Activated T-cell treated with anti-CD3 and anti-CD28 coated beads, Interleukin-2, amount 50 U/mL, for 72 hours (primary cell): ENCODE measurements at regions not wholly inside any gene's neighbourhood (a gene's known extent, or its start where the extent isn't known, plus 50 kb on each side); places are given as distances from the start of the nearest gene placed in this dataset.

Experiments used
- ATAC-seq, 2 donors: fragments of 150-1000 bp; cut with Tn5 transposase; replicated peaks in 1 of 2; 2 replicates each; pipeline ENCODE4 v1.10.0; 2021; ENCODE audit warnings: moderate library complexity in 2 of 2, mild to moderate bottlenecking in 1 of 2
- DNase-seq, 2 donors: peaks; one replicate each; pipeline ENCODE4 v3.0.0; 2021 to 2022; ENCODE audit warnings: mixed read lengths in 1 of 2
- H3K27ac Mint-ChIP-seq: one replicate; pipeline ENCODE4 v1.8.0; 2022; ENCODE audit warnings: mild to moderate bottlenecking, moderate library complexity, mixed read lengths
- H3K27me3 Mint-ChIP-seq: one replicate; pipeline ENCODE4 v1.8.0; 2022; ENCODE audit warnings: low read depth, mixed read lengths
- H3K36me3 Mint-ChIP-seq, 2 donors: one replicate each; pipeline ENCODE4 v1.8.0; 2022; ENCODE audit warnings: mixed read lengths in 2 of 2, mild to moderate bottlenecking in 1 of 2; ENCODE audit not compliant: insufficient read depth in 2 of 2
- H3K4me1 Mint-ChIP-seq: one replicate; pipeline ENCODE4 v1.8.0; 2022; ENCODE audit warnings: low read depth, mixed read lengths
- H3K4me3 Mint-ChIP-seq, 2 donors: one replicate each; pipeline ENCODE4 v1.8.0; 2022; ENCODE audit warnings: mild to moderate bottlenecking in 2 of 2, mixed read lengths in 2 of 2, moderate library complexity in 2 of 2
- H3K9me3 Mint-ChIP-seq, 2 donors: one replicate each; pipeline ENCODE4 v1.8.0; 2022; ENCODE audit warnings: mixed read lengths in 2 of 2

- no peaks in the 10 kb centered on the region for H3K36me3 Mint-ChIP-seq
- no peak for ATAC-seq
- DNase-seq = no peak
- no peaks in the 10 kb centered on the region for H3K27me3 Mint-ChIP-seq
- peaks cover 0 to 4% of the 10 kb centered on the region in 2 donors for H3K9me3 Mint-ChIP-seq
- H3K4me3 Mint-ChIP-seq = no peak overlapping the region
- no peak overlapping the region for H3K27ac Mint-ChIP-seq
- no peaks in the 10 kb centered on the region for H3K4me1 Mint-ChIP-seq
These were observed 784.4 kb downstream of the DACH1 start for GRCh38 chr13:71082631-71083030.

DNA sequence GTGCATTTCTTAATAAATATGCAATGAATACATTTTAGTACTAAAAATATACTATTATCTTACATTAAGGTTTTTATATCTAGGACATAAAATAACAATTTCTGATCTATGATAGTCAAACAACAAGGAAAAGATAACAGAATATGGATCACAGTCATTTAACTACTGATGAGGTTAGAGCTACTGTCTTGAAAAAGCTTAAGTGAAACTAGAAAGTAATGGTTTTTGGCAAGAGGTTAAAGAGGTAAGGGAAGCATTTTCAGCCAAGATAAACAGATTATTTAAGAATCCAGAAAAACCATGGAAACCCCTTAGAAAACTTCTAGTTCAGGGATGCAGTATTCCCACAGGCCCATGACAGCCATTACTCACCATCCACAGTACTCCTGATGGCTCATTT is 787.4 kb downstream of the DACH1 start:
- DNase-seq (no peak), ATAC-seq (no peak)
- Mint-ChIP-seq H3K4me3 (no peak overlapping the region), H3K27ac (no peak overlapping the region), H3K36me3 (no peaks in the 10 kb centered on the region), H3K27me3 (no peaks in the 10 kb centered on the region), H3K9me3 (peaks cover 0 to 2% of the 10 kb centered on the region in 2 donors), H3K4me1 (no peaks in the 10 kb centered on the region)

DNA sequence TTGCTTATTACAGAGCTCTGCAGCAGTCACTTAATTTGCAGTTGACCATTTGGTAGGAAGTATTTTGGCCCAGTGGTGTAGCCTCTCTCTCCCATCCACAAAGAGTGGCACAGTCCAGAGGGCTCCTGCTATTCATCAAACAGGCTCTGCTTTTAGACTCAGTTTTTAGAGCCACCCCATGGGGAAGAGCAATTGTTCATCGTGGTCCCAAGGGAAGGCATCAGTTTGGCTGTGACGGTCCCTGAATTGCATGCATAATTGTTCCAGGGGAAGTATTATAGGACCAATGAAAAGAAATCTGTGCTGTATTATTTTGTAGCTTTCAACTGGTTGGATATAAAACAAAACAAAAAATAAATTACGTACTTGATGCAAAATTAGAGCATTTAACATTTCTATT is 799.0 kb downstream of the DACH1 start:
- H3K4me1 Mint-ChIP-seq = no peaks in the 10 kb centered on the region
- H3K27me3 Mint-ChIP-seq = no peaks in the 10 kb centered on the region
- peaks cover 8% of the 10 kb centered on the region in 2 donors for H3K9me3 Mint-ChIP-seq
- no peak overlapping the region for H3K27ac Mint-ChIP-seq
- no peak for ATAC-seq
- H3K36me3 Mint-ChIP-seq = peaks cover 0 to 1% of the 10 kb centered on the region in 2 donors
- no peak for DNase-seq
- H3K4me3 Mint-ChIP-seq = no peak overlapping the region

GRCh38 chr13:71067165-71067815 is 799.7 kb downstream of the DACH1 start:
- peaks cover 0 to 1% of the 10 kb centered on the region in 2 donors for H3K36me3 Mint-ChIP-seq

GRCh38 chr13:71056581-71056980 is 810.4 kb downstream of the DACH1 start:
- no peaks in the 10 kb centered on the region for H3K4me1 Mint-ChIP-seq
- no peak for DNase-seq

More at GRCh38 chr13:71067165-71067815, 799.7 kb downstream of the DACH1 start:
- Mint-ChIP-seq H3K27ac (no peak overlapping the region), H3K9me3 (peaks cover 8 to 12% of the 10 kb centered on the region in 2 donors), H3K4me1 (no peaks in the 10 kb centered on the region), H3K27me3 (no peaks in the 10 kb centered on the region), H3K4me3 (no peak overlapping the region)
- ATAC-seq = no peak
- no peak for DNase-seq

DNA sequence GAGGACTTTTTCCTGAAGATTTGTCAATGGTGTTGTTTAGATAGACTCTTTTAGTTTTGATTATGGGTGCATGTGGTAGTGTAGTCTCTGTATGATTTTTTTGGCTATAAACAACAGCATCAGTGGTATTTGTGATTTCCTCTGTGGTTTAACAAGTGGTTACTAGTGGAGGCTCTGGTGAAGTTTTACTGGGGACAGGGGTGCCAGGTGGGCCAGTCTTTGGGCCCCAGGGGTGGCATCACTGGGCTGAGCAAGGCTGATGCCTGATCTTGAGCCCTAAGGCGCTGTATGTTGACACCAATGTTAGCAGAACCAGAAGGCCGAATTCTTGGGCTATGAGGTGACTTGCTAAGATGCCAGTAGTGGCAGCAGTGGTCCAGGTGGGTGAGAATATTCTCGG is 811.4 kb downstream of the DACH1 start:
- Mint-ChIP-seq H3K27ac (no peak overlapping the region), H3K9me3 (peaks cover 0 to 3% of the 10 kb centered on the region in 2 donors), H3K4me1 (no peaks in the 10 kb centered on the region), H3K4me3 (no peak overlapping the region), H3K36me3 (no peaks in the 10 kb centered on the region), H3K27me3 (no peaks in the 10 kb centered on the region)
- ATAC-seq (no peak), DNase-seq (no peak)

More at GRCh38 chr13:71056581-71056980, 810.4 kb downstream of the DACH1 start:
- peaks cover 0 to 7% of the 10 kb centered on the region in 2 donors for H3K9me3 Mint-ChIP-seq
- no peaks in the 10 kb centered on the region for H3K36me3 Mint-ChIP-seq
- no peaks in the 10 kb centered on the region for H3K27me3 Mint-ChIP-seq
- H3K27ac Mint-ChIP-seq = no peak overlapping the region
- no peak overlapping the region for H3K4me3 Mint-ChIP-seq
- ATAC-seq = no peak

DNA sequence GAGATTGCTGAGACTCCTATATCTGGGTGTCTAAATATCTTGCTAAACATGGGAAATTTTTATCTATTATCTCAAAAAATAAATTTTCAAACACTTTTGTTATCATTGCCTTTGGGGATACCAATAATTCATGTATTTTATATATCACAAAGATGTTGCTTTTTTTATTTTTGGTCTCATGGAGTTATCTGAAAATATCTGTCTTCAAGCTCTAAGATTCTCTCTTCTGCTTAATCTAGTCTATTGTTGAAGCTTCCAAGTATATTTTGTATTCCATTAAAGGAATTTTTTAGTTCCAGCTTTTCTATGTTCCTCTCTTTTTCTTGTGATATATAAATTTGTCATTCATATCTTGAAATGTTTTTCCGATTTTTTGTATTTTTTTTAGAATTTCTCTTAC is 812.0 kb downstream of the DACH1 start:
- peaks cover 0 to 2% of the 10 kb centered on the region in 2 donors for H3K9me3 Mint-ChIP-seq
- H3K27me3 Mint-ChIP-seq = no peaks in the 10 kb centered on the region
- H3K4me3 Mint-ChIP-seq = no peak overlapping the region
- no peaks in the 10 kb centered on the region for H3K4me1 Mint-ChIP-seq
- H3K27ac Mint-ChIP-seq = no peak overlapping the region
- DNase-seq (no peak), ATAC-seq (no peak)
- no peaks in the 10 kb centered on the region for H3K36me3 Mint-ChIP-seq

DNA sequence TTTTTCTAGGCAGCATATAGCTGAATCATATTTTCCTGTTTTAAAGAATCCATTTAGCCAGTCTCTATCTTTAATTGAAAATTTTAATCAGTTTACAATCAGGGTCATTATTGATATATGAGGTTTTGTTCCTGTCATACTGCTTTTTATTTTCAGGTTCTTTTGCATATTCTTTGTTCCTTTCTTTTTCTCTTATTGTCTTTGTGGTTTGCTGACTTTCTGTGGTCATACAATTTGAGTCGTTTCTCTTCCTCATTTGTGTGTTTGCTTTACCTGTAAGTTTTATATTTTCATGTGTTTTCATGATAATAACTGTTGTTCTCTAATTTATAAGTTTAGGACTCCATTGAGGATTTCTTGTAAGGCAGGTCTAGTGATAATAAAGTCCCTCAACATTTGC is 812.6 kb downstream of the DACH1 start:
- no peaks in the 10 kb centered on the region for H3K27me3 Mint-ChIP-seq
- ATAC-seq = no peak

DNA sequence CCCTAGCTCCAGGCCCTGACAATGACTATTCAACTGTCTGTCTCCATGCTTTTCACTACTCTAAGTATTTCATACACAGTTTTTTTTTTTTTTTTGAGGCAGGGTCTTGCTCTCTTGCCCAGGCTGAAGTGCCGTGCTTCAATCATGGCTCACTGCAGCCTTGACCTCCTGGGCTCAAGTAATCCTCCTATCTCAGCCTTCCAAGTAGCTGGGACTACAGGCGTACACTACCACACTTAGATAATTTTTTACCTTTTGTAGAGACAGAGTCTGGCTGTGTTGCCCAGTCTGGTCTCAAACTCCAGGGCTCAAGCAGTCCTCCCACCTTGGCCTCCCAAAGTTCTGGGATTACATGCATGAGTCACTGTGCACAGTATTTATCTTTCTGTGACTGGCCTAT is 815.4 kb downstream of the DACH1 start:
- H3K4me3 Mint-ChIP-seq = no peak overlapping the region
- H3K27ac Mint-ChIP-seq = no peak overlapping the region
- no peaks in the 10 kb centered on the region for H3K4me1 Mint-ChIP-seq
- no peaks in the 10 kb centered on the region for H3K27me3 Mint-ChIP-seq
- DNase-seq (no peak), ATAC-seq (no peak)
- no peaks in the 10 kb centered on the region for H3K36me3 Mint-ChIP-seq
- peaks cover 0 to 2% of the 10 kb centered on the region in 2 donors for H3K9me3 Mint-ChIP-seq

More for the DNA sequence above, 812.6 kb downstream of the DACH1 start:
- H3K4me1 Mint-ChIP-seq = no peaks in the 10 kb centered on the region
- no peak overlapping the region for H3K4me3 Mint-ChIP-seq
- H3K36me3 Mint-ChIP-seq = no peaks in the 10 kb centered on the region
- no peak for DNase-seq
- H3K27ac Mint-ChIP-seq = no peak overlapping the region
- peaks cover 0 to 2% of the 10 kb centered on the region in 2 donors for H3K9me3 Mint-ChIP-seq

- Mint-ChIP-seq H3K27me3 (no peaks in the 10 kb centered on the region), H3K36me3 (no peaks in the 10 kb centered on the region), H3K4me3 (no peak overlapping the region), H3K27ac (no peak overlapping the region), H3K4me1 (no peaks in the 10 kb centered on the region), H3K9me3 (no peaks in the 10 kb centered on the region)
- ATAC-seq = no peak
- no peak for DNase-seq
These were observed 820.5 kb downstream of the DACH1 start for GRCh38 chr13:71046360-71047079.

- no peaks in the 10 kb centered on the region for H3K27me3 Mint-ChIP-seq
- no peaks in the 10 kb centered on the region for H3K4me1 Mint-ChIP-seq
- no peak for DNase-seq
- no peak overlapping the region for H3K4me3 Mint-ChIP-seq
- no peaks in the 10 kb centered on the region for H3K36me3 Mint-ChIP-seq
- H3K9me3 Mint-ChIP-seq = peaks cover 0 to 2% of the 10 kb centered on the region in 2 donors
- no peak for ATAC-seq
- no peak overlapping the region for H3K27ac Mint-ChIP-seq
These were observed 821.9 kb downstream of the DACH1 start for GRCh38 chr13:71045101-71045500.

DNA sequence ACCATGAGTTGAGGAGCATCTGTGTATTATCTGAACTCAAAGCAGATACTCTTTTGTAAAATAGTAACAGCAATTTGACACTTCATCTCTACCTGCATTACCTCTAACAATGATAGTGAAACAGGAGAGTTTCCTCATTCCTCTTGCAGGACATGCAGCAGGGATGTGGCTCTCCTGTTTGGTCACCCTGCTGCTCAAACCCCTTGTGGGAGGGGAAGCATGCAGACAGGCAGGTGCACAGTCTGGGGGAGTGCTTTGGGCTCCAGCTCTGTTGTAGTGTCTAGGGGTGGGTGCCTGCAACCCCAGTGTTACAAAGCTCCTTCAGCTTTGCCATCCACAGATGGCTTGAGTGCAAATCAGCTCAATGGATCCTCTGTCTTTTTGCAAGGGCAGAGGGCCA is 827.6 kb downstream of the DACH1 start:
- DNase-seq = no peak
- H3K4me1 Mint-ChIP-seq = no peaks in the 10 kb centered on the region
- H3K9me3 Mint-ChIP-seq = peaks cover 5 to 7% of the 10 kb centered on the region in 2 donors
- ATAC-seq = no peak
- H3K36me3 Mint-ChIP-seq = no peaks in the 10 kb centered on the region
- no peak overlapping the region for H3K27ac Mint-ChIP-seq
- H3K27me3 Mint-ChIP-seq = no peaks in the 10 kb centered on the region
- H3K4me3 Mint-ChIP-seq = no peak overlapping the region

GRCh38 chr13:71034018-71034417 is 833.0 kb downstream of the DACH1 start:
- Mint-ChIP-seq H3K4me1 (no peaks in the 10 kb centered on the region), H3K9me3 (peaks cover 5 to 8% of the 10 kb centered on the region in 2 donors), H3K27ac (no peak overlapping the region), H3K4me3 (no peak overlapping the region), H3K36me3 (no peaks in the 10 kb centered on the region), H3K27me3 (no peaks in the 10 kb centered on the region)
- no peak for DNase-seq
- no peak for ATAC-seq
